Naive thymus-derived CD4-positive, alpha-beta T cell (primary cell): ENCODE measurements at regions not wholly inside any gene's neighbourhood (a gene's known extent, or its start where the extent isn't known, plus 50 kb on each side); places are given as distances from the start of the nearest gene placed in this dataset.
"Not testable (repeated sequence)": the region's sequence is repeated elsewhere in the genome, so short reads cannot be mapped to it uniquely, and the experiment has no call there.

Experiments
- ATAC-seq: fragments of 150-1000 bp; cut with Tn5 transposase; 2 replicates; pipeline ENCODE4 v1.10.0; 2021; ENCODE audit warnings: mild to moderate bottlenecking, moderate library complexity
- CTCF ChIA-PET: fragments of 350-600 bp; sonication (Branson Sonifier 250); formaldehyde crosslinking; loops from one replicate; lab custom pipeline; 2021; ENCODE audit warnings: antibody characterized with exemption; lab: Charles Lee
- POLR2A ChIA-PET: fragments of 350-600 bp; sonication (Branson Sonifier 250); formaldehyde crosslinking; loops from one replicate; lab custom pipeline; 2021; ENCODE audit warnings: antibody characterized with exemption, inconsistent platforms; lab: Charles Lee
- DNase-seq, 9 donors: peaks; one replicate each; pipeline versions ENCODE4 v3.0.0 to v3.0.0-alpha.2; 2020 to 2022; ENCODE audit warnings: mixed read lengths in 1 of 9
- H3K27ac ChIP-seq: one replicate; pipeline ENCODE4 v1.7.0; 2013; ENCODE audit warnings: mild to moderate bottlenecking, low read depth, low read length, moderate library complexity
- H3K27me3 ChIP-seq, 2 donors: one replicate each; pipeline ENCODE4 v1.7.0; 2013; ENCODE audit warnings: low read length in 2 of 2, mild to moderate bottlenecking in 2 of 2, moderate library complexity in 2 of 2; ENCODE audit not compliant: control insufficient read depth in 2 of 2, insufficient read depth in 2 of 2
- H3K36me3 ChIP-seq, 3 experiments: 1 replicate in 2 of 3; 2 replicates in 1 of 3; pipeline ENCODE4 v1.7.0; 2013; ENCODE audit warnings: low read length in 3 of 3, mild to moderate bottlenecking in 3 of 3, moderate library complexity in 1 of 3; ENCODE audit not compliant: insufficient read depth in 3 of 3, control insufficient read depth in 2 of 3
- H3K4me1 ChIP-seq, 2 donors: one replicate each; pipeline ENCODE4 v1.7.0; 2013; ENCODE audit warnings: low read length in 2 of 2, mild to moderate bottlenecking in 2 of 2, moderate library complexity in 1 of 2; ENCODE audit not compliant: control insufficient read depth in 2 of 2, insufficient read depth in 2 of 2
- H3K4me3 ChIP-seq: 2 replicates; pipeline ENCODE4 v1.7.0; 2013; ENCODE audit warnings: mild to moderate bottlenecking, low read length
- H3K9me3 ChIP-seq, 3 experiments: 1 replicate in 2 of 3; 2 replicates in 1 of 3; pipeline ENCODE4 v1.7.0; 2013; ENCODE audit warnings: low read length in 3 of 3; ENCODE audit not compliant: control insufficient read depth in 2 of 3
- H3K27ac Mint-ChIP-seq, 9 donors: one replicate each; pipeline ENCODE4 v1.8.0; 2020 to 2022; ENCODE audit warnings: mixed read lengths in 9 of 9, mild to moderate bottlenecking in 8 of 9, moderate library complexity in 5 of 9, inconsistent platforms in 2 of 9
- H3K27me3 Mint-ChIP-seq, 5 donors: one replicate each; pipeline ENCODE4 v1.8.0; 2021 to 2022; ENCODE audit warnings: mixed read lengths in 5 of 5, mild to moderate bottlenecking in 1 of 5
- H3K36me3 Mint-ChIP-seq, 5 donors: one replicate each; pipeline ENCODE4 v1.8.0; 2020 to 2022; ENCODE audit warnings: mixed read lengths in 5 of 5, mild to moderate bottlenecking in 3 of 5, inconsistent platforms in 1 of 5
- H3K4me1 Mint-ChIP-seq, 7 donors: one replicate each; pipeline ENCODE4 v1.8.0; 2020 to 2022; ENCODE audit warnings: mixed read lengths in 7 of 7, mild to moderate bottlenecking in 3 of 7, inconsistent platforms in 1 of 7
- H3K4me3 Mint-ChIP-seq, 10 donors: one replicate each; pipeline ENCODE4 v1.8.0; 2020 to 2022; ENCODE audit warnings: mild to moderate bottlenecking in 10 of 10, mixed read lengths in 10 of 10, moderate library complexity in 6 of 10, inconsistent platforms in 2 of 10
- H3K9me3 Mint-ChIP-seq, 11 donors: one replicate each; pipeline ENCODE4 v1.8.0; 2020 to 2022; ENCODE audit warnings: mixed read lengths in 11 of 11, mild to moderate bottlenecking in 4 of 11, inconsistent platforms in 1 of 11, moderate library complexity in 1 of 11
- intact Hi-C, 2 donors: fragments of 100-400 bp; cut with micrococcal nuclease; formaldehyde crosslinking; loops; one replicate each; pipeline ENCODE4 v1.15.1; 2023

GRCh38 chr9:90074316-90074962 lies 469.6 kb downstream of the GADD45G start:
- POLR2A ChIA-PET = no interaction called here
- Mint-ChIP-seq H3K27me3 (peaks cover 22 to 56% (median 26%) of the 10 kb centered on the region in 5 donors), H3K4me1 (peaks cover 0 to 19% (median 0%) of the 10 kb centered on the region in 7 donors), H3K4me3 (no peak overlapping the region), H3K27ac (no peak overlapping the region), H3K36me3 (no peaks in the 10 kb centered on the region), H3K9me3 (no peaks in the 10 kb centered on the region)
- intact Hi-C loops = no loop called here
- ATAC-seq (no peak), DNase-seq (no peak)
- Histone ChIP-seq H3K27me3 (no peaks in the 10 kb centered on the region), H3K27ac (no peak overlapping the region), H3K9me3 (no peaks in the 10 kb centered on the region), H3K4me3 (no peak overlapping the region), H3K36me3 (no peaks in the 10 kb centered on the region), H3K4me1 (no peaks in the 10 kb centered on the region)
- CTCF ChIA-PET = no interaction called here

DNA sequence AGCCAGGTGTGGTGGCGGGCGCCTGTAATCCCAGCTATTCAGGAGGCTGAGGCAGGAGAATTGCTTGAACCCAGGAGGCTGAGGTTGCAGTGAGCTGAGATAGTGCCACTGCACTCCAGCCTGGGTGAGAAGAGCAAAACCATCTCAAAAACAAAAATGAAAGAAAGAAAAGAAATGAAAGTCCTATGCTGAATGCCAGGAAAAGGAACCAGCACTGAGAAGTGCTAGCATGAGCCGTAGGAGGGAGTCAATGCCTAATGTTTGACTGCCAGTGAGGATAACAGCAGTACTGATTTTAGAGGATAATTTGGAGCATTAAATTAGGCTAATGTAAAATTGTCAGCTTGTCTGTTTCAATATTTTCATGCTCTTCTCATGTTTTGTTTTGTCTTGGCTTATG lies 472.8 kb downstream of the GADD45G start:
- DNase-seq, H3K4me3 Mint-ChIP-seq, intact Hi-C loops, H3K4me1 ChIP-seq, ATAC-seq, H3K36me3 Mint-ChIP-seq, H3K4me3 ChIP-seq, H3K9me3 ChIP-seq, CTCF ChIA-PET, H3K27me3 ChIP-seq, H3K36me3 ChIP-seq, POLR2A ChIA-PET, H3K27ac ChIP-seq, H3K9me3 Mint-ChIP-seq: not testable (repeated sequence)
- Mint-ChIP-seq H3K4me1 (peaks cover 0 to 19% (median 0%) of the 10 kb centered on the region in 7 donors), H3K27me3 (peaks cover 19 to 43% (median 26%) of the 10 kb centered on the region in 5 donors), H3K27ac (peak overlapping the region in 1 of 9 donors; percentile 13)

- Mint-ChIP-seq H3K4me3 (no peak overlapping the region), H3K4me1 (peaks cover 0 to 19% (median 0%) of the 10 kb centered on the region in 7 donors), H3K36me3 (no peaks in the 10 kb centered on the region), H3K27me3 (peaks cover 17 to 41% (median 27%) of the 10 kb centered on the region in 5 donors), H3K27ac (no peak overlapping the region), H3K9me3 (no peaks in the 10 kb centered on the region)
- ChIA-PET POLR2A (no interaction called here), CTCF (no interaction called here)
- intact Hi-C loops = no loop called here
- ATAC-seq (no peak), DNase-seq (no peak)
- Histone ChIP-seq H3K27ac (no peak overlapping the region), H3K4me3 (no peak overlapping the region), H3K27me3 (no peaks in the 10 kb centered on the region), H3K4me1 (no peaks in the 10 kb centered on the region), H3K9me3 (no peaks in the 10 kb centered on the region), H3K36me3 (no peaks in the 10 kb centered on the region)
These were observed 474.2 kb downstream of the GADD45G start for GRCh38 chr9:90078988-90079421.

GRCh38 chr9:90085633-90086032 lies 480.8 kb downstream of the GADD45G start:
- intact Hi-C loops = no loop called here
- H3K36me3 Mint-ChIP-seq = no peaks in the 10 kb centered on the region

GRCh38 chr9:90086101-90086511 lies 481.3 kb downstream of the GADD45G start:
- Mint-ChIP-seq H3K27ac (no peak overlapping the region), H3K27me3 (peaks cover 0 to 45% (median 5%) of the 10 kb centered on the region in 5 donors), H3K9me3 (peaks cover 0 to 6% (median 2%) of the 10 kb centered on the region in 11 donors), H3K4me3 (no peak overlapping the region), H3K4me1 (peaks cover 0 to 3% (median 0%) of the 10 kb centered on the region in 7 donors), H3K36me3 (no peaks in the 10 kb centered on the region)
- Histone ChIP-seq H3K4me3 (no peak overlapping the region), H3K36me3 (no peaks in the 10 kb centered on the region), H3K27ac (no peak overlapping the region), H3K4me1 (no peaks in the 10 kb centered on the region), H3K9me3 (no peaks in the 10 kb centered on the region), H3K27me3 (no peaks in the 10 kb centered on the region)
- ATAC-seq (peak; percentile 45), DNase-seq (no peak)
- ChIA-PET POLR2A (no interaction called here), CTCF (no interaction called here)
- intact Hi-C loops = no loop called here

More at GRCh38 chr9:90085633-90086032, 480.8 kb downstream of the GADD45G start:
- CTCF ChIA-PET = no interaction called here
- POLR2A ChIA-PET = no interaction called here
- no peak for ATAC-seq
- no peak overlapping the region for H3K4me3 ChIP-seq
- DNase-seq = no peak
- no peaks in the 10 kb centered on the region for H3K4me1 ChIP-seq
- no peak overlapping the region for H3K27ac ChIP-seq
- H3K9me3 ChIP-seq = no peaks in the 10 kb centered on the region
- Mint-ChIP-seq H3K4me1 (peaks cover 0 to 3% (median 0%) of the 10 kb centered on the region in 7 donors), H3K27ac (no peak overlapping the region), H3K4me3 (no peak overlapping the region), H3K27me3 (peaks cover 0 to 42% (median 5%) of the 10 kb centered on the region in 5 donors), H3K9me3 (peaks cover 0 to 6% (median 1%) of the 10 kb centered on the region in 11 donors)
- no peaks in the 10 kb centered on the region for H3K36me3 ChIP-seq
- H3K27me3 ChIP-seq = no peaks in the 10 kb centered on the region

DNA sequence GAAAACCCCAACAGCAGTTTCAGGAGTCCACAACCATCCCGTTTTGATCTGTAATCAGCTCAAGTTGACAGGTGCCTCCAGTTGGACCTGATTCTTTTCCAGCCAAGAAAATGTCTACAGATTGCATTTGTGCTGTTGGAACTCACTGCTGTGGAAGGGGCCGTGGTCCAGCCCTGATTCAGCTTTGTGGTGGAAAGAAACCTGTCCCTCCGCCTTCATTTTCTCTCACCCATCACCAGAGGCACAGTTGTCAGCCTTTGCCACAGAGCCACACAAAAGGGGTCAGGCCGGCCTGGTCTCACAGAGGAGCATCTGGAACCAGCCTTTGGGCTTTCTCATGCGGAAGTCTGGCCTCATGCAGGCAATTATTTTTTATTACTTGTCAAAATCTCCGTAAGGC lies 483.6 kb downstream of the GADD45G start:
- H3K27ac Mint-ChIP-seq = no peak overlapping the region
- peaks cover 0 to 57% (median 0%) of the 10 kb centered on the region in 5 donors for H3K27me3 Mint-ChIP-seq
- H3K9me3 ChIP-seq = no peaks in the 10 kb centered on the region
- peaks cover 13 to 17% (median 16%) of the 10 kb centered on the region in 7 donors for H3K4me1 Mint-ChIP-seq
- intact Hi-C loops = no loop called here
- DNase-seq = no peak
- no peaks in the 10 kb centered on the region for H3K36me3 Mint-ChIP-seq
- peaks cover 6 to 14% of the 10 kb centered on the region in 2 donors for H3K4me1 ChIP-seq
- H3K9me3 Mint-ChIP-seq = peaks cover 0 to 6% (median 3%) of the 10 kb centered on the region in 11 donors
- no peak for ATAC-seq
- POLR2A ChIA-PET = no interaction called here
- H3K36me3 ChIP-seq = no peaks in the 10 kb centered on the region
- CTCF ChIA-PET = no interaction called here
- no peak overlapping the region for H3K4me3 ChIP-seq
- no peaks in the 10 kb centered on the region for H3K27me3 ChIP-seq
- no peak overlapping the region for H3K27ac ChIP-seq
- no peak overlapping the region for H3K4me3 Mint-ChIP-seq

DNA sequence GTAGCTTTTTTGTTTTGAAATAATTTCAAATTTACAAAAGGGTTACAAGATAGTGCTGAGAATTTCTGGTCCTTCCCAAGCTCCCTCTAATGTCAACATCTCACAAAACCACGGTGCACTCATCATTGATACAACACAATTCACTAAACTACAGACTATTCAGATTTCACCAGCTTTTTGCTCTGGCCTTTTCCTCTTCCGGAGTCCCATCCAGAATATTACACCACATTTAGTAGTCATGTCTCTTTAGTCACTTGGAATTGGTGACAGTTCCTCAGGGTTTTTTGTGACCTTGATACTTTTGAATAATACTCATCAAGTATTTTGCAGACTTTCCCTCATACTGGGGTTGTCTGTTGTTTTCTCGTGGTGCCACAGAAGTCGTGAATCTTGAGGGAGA lies 484.0 kb downstream of the GADD45G start:
- no peaks in the 10 kb centered on the region for H3K36me3 Mint-ChIP-seq
- no peak overlapping the region for H3K4me3 Mint-ChIP-seq
- ChIA-PET POLR2A (no interaction called here), CTCF (no interaction called here)
- peaks cover 0 to 6% (median 3%) of the 10 kb centered on the region in 11 donors for H3K9me3 Mint-ChIP-seq
- intact Hi-C loops = no loop called here
- no peak for ATAC-seq
- Histone ChIP-seq H3K36me3 (no peaks in the 10 kb centered on the region), H3K4me1 (peaks cover 6 to 19% of the 10 kb centered on the region in 2 donors), H3K27ac (no peak overlapping the region), H3K9me3 (no peaks in the 10 kb centered on the region), H3K27me3 (no peaks in the 10 kb centered on the region), H3K4me3 (no peak overlapping the region)
- H3K27me3 Mint-ChIP-seq = peaks cover 0 to 59% (median 0%) of the 10 kb centered on the region in 5 donors
- DNase-seq = no peak
- H3K27ac Mint-ChIP-seq = no peak overlapping the region
- peaks cover 16 to 21% (median 20%) of the 10 kb centered on the region in 7 donors for H3K4me1 Mint-ChIP-seq
